ENCODE measurements at regions not wholly inside any gene's neighbourhood (a gene's known extent, or its start where the extent isn't known, plus 50 kb on each side); places are given as distances from the start of the nearest gene placed in this dataset.

GRCh38 chr13:40158757-40159156 is 503.3 kb downstream of the COG6 start:
- ATAC-seq, result no peak
- no peak overlapping the region for H3K4me3 ChIP-seq
- peaks cover 0 to 9% (median 2%) of the 10 kb centered on the region in 9 donors for H3K4me1 ChIP-seq
- H3K36me3 ChIP-seq, result no peaks in the 10 kb centered on the region
- intact Hi-C loops (cut with DNase I), result loop anchor here in 1 of 10 donors (1.0 kb wide), 1 partner anchor 13 kb away; no protein-coding TSS in a partner anchor
- no peak overlapping the region for H3K27ac ChIP-seq
- TF ChIP-seq CTCF (IDR thresholded peaks at IDR 0.05), result no peak
- WGBS, 2 donors, result 84 to 93% methylated on average over 4 of the region's 4 CpGs
- H3K27me3 ChIP-seq, result no peaks in the 10 kb centered on the region
- no peak for DNase-seq
- H3K9me3 ChIP-seq, result no peaks in the 10 kb centered on the region

DNA sequence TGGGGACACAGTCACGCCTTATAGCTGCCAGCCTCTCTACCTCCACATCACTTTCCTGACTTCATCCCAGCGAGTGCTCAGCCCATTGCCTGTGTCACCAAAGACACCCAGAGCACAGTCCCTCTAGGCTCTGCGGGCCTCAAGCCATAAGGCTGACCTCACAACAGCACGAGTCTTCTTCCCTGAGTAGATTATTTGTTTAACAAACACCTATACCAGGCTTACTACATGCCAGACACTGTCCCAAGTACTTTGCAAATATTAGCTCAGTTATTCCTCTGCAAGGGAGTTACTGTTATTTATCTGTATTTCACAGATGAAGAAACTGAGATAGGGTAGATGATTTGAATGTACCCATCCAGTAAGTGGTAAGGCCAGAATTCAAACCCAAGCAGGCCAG is 504.3 kb downstream of the COG6 start:
- intact Hi-C loops (cut with DNase I), result loop anchor here in 1 of 10 donors (1.0 kb wide), 1 partner anchor 14 kb away; no protein-coding TSS in a partner anchor
- no peaks in the 10 kb centered on the region for H3K36me3 ChIP-seq
- H3K4me1 ChIP-seq, result peaks cover 0 to 12% (median 0%) of the 10 kb centered on the region in 9 donors
- ATAC-seq, result no peak
- H3K27me3 ChIP-seq, result no peaks in the 10 kb centered on the region
- WGBS, 2 donors, result 98 to 99% methylated on average over 4 of the region's 4 CpGs
- H3K4me3 ChIP-seq, result no peak overlapping the region
- H3K9me3 ChIP-seq, result no peaks in the 10 kb centered on the region
- no peak for DNase-seq
- TF ChIP-seq CTCF (IDR thresholded peaks at IDR 0.05), result no peak
- H3K27ac ChIP-seq, result no peak overlapping the region

GRCh38 chr13:40160618-40161350 is 505.3 kb downstream of the COG6 start:
- Histone ChIP-seq H3K36me3 (no peaks in the 10 kb centered on the region), H3K4me1 (peaks cover 0 to 12% (median 0%) of the 10 kb centered on the region in 9 donors), H3K27ac (no peak overlapping the region), H3K4me3 (no peak overlapping the region), H3K27me3 (no peaks in the 10 kb centered on the region), H3K9me3 (no peaks in the 10 kb centered on the region)
- DNase-seq, result no peak
- no peak for ATAC-seq
- no peak for TF ChIP-seq CTCF (IDR thresholded peaks at IDR 0.05)
- intact Hi-C loops (cut with DNase I), result no loop called here
- WGBS, 2 donors, result 86 to 88% methylated on average over 7 of the region's 7 CpGs

GRCh38 chr13:40161351-40161810 is 505.1 kb downstream of the FOXO1 start:
- ATAC-seq (no peak), DNase-seq (no peak)
- H3K4me3 ChIP-seq, result no peak overlapping the region
- H3K36me3 ChIP-seq, result no peaks in the 10 kb centered on the region
- H3K27me3 ChIP-seq, result no peaks in the 10 kb centered on the region
- H3K9me3 ChIP-seq, result no peaks in the 10 kb centered on the region
- 94 to 95% methylated on average over 4 of the region's 4 CpGs for WGBS, 2 donors
- peaks cover 0 to 12% (median 0%) of the 10 kb centered on the region in 9 donors for H3K4me1 ChIP-seq
- TF ChIP-seq CTCF (IDR thresholded peaks at IDR 0.05), result no peak
- intact Hi-C loops (cut with DNase I), result no loop called here
- H3K27ac ChIP-seq, result no peak overlapping the region

Measured in heart right ventricle (tissue), 16 donors.